ENCODE measurements at regions not wholly inside any gene's neighbourhood (a gene's known extent, or its start where the extent isn't known, plus 50 kb on each side); places are given as distances from the start of the nearest gene placed in this dataset.
"Not testable (repeated sequence)": the region's sequence is repeated elsewhere in the genome, so short reads cannot be mapped to it uniquely, and the experiment has no call there.

GRCh38 chrX:80508083-80508482, 87.8 kb downstream of the TENT5D start:
- H3K9ac ChIP-seq, H4K20me1 ChIP-seq, H3K4me2 ChIP-seq, H3K36me3 ChIP-seq, H3K4me3 ChIP-seq, H3K4me1 ChIP-seq, H3K27ac ChIP-seq: not testable (repeated sequence)
- Histone ChIP-seq H3K27me3 (peaks cover 25 to 95% (median 47%) of the 10 kb centered on the region in 11 experiments), H3K9me3 (replicated peaks in 1 of 11) (peaks cover 0 to 11% (median 0%) of the 10 kb centered on the region in 11 experiments; a peak in 5 of 22 replicates)

DNA sequence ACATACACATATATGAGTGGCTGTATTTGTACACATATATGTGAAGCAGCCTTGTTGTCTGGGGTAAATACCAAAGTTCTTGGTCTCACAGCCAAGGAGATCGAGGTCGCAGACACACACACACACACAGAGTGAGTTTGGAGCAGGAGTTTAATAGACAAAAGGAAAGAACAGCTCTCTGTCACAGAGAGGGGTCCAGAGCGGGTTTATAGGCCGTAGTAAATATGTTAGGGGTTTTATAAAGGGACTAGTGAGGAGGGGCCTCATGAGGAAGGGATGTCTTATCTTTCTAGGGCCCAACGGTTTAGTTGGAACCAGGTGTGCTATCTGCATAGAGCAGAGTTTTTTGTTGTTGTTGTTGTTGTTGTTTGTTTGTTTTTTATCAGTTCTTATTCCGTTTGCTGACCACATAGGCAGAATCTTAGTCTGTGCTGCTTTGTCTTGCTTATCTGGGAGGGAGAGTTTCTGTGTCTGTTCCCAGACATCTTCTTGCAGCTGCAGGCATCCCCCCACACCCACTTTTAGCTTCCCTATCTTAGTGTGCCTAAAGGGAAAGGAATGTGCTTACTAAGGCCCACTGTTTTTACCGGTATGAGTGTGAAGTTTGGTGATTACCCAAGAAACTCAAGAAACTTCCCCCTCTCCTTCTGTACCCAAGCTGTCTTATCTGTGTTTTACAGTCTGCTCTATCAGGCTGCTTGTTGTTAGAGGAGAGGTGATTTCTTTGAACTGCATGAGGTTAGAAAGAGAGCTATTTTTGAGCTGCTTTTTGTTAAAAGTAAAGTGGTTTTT, 91.9 kb downstream of the TENT5D start:
- Histone ChIP-seq H3K4me2 (peak overlapping the region in 2 of 11 experiments; percentile 23 to 26; a peak in 2 of 22 replicates), H4K20me1 (no peaks in the 10 kb centered on the region; a peak in 1 of 22 replicates), H3K27ac (no peak overlapping the region), H3K9me3 (replicated peaks in 1 of 11) (peaks cover 0 to 3% (median 0%) of the 10 kb centered on the region in 11 experiments; a peak in 3 of 22 replicates), H3K4me1 (peaks cover 0 to 8% (median 0%) of the 10 kb centered on the region in 10 experiments; a peak in 3 of 20 replicates), H3K4me3 (no peak overlapping the region), H3K27me3 (peaks cover 48 to 98% (median 67%) of the 10 kb centered on the region in 11 experiments), H3K36me3 (no peaks in the 10 kb centered on the region), H3K9ac (no peak overlapping the region)
- no peak for TF ChIP-seq Cebpa-rat (IDR thresholded peaks at IDR 0.05)

DNA sequence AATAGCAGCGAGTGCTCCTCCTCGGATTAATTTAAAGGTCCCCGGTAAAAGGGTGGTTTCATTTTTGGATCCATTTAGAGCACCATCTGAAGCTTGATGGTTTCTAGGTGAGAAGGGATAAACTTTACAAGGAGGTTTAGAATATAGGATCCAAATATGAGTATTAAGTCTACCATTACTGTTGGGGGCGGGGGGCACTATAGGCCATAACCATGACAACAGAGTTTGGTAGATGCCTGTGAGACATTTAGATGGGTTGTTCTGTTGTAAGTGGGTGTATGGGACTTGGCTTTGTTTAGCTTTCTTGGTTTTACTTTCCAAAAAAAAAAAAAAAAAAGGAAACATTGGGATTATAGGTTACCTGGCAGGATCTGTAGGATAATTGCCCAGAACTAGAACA, 92.7 kb downstream of the TENT5D start:
- no peaks in the 10 kb centered on the region for H3K9me3 ChIP-seq (replicated peaks in 1 of 11)
- no peak overlapping the region for H3K4me2 ChIP-seq
- H3K4me1 ChIP-seq = peaks cover 0 to 8% (median 0%) of the 10 kb centered on the region in 10 experiments; a peak in 3 of 20 replicates
- peaks cover 44 to 98% (median 71%) of the 10 kb centered on the region in 11 experiments for H3K27me3 ChIP-seq
- H3K4me3 ChIP-seq = no peak overlapping the region
- no peak for TF ChIP-seq Cebpa-rat (IDR thresholded peaks at IDR 0.05)
- H3K27ac ChIP-seq = no peak overlapping the region
- H3K36me3 ChIP-seq = no peaks in the 10 kb centered on the region
- H3K9ac ChIP-seq = no peak overlapping the region
- H4K20me1 ChIP-seq = no peaks in the 10 kb centered on the region; a peak in 1 of 22 replicates

DNA sequence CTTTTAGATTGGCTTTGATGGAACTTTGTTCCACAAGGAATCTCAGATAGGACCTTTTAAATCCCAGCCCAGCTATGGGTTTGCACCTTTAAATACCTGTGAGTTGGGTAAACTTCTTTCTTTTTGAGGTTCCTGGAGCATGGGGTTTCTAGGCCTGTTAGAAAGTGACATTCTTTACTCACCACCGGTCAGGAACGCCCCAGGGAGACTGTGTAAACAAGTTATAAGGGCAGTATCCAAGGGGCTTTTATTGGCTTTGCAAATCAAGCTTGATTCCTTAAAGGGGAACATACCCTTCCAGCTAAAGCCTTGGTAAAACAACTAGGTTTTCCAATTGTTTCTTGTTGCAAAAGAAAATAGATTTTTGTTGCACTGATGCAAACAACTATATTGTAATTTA, 93.4 kb downstream of the TENT5D start:
- no peaks in the 10 kb centered on the region; a peak in 1 of 22 replicates for H4K20me1 ChIP-seq
- H3K27ac ChIP-seq = no peak overlapping the region
- no peak overlapping the region for H3K4me2 ChIP-seq
- H3K4me1 ChIP-seq = peaks cover 0 to 8% (median 0%) of the 10 kb centered on the region in 10 experiments; a peak in 3 of 20 replicates
- no peaks in the 10 kb centered on the region for H3K36me3 ChIP-seq
- H3K27me3 ChIP-seq = peaks cover 42 to 98% (median 77%) of the 10 kb centered on the region in 11 experiments
- no peaks in the 10 kb centered on the region for H3K9me3 ChIP-seq (replicated peaks in 1 of 11)
- no peak overlapping the region for H3K9ac ChIP-seq
- TF ChIP-seq Cebpa-rat (IDR thresholded peaks at IDR 0.05) = no peak
- no peak overlapping the region for H3K4me3 ChIP-seq

DNA sequence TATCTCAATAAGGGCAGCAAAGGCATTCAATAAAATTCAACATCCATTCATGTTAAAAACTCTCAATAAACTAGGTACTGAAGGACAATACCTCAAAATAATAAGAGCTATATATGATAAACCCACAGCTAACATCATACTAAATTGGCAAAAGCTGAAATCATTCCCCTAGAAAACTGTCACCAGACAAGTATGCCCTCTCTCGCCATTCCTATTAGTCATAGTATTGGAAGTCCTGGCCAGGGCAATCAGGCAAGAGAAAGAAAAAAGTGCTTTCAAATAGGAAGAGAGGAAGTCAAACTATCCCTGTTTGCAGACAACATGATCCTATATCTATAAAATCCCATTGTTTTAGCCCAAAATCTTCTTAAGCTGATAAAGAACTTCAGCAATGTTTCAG, 116.8 kb downstream of the TENT5D start:
- no peak for TF ChIP-seq Cebpa-rat (IDR thresholded peaks at IDR 0.05)
- Histone ChIP-seq H3K4me1 (no peaks in the 10 kb centered on the region), H3K9ac (no peak overlapping the region), H3K27ac (no peak overlapping the region), H3K9me3 (replicated peaks in 1 of 11) (peaks cover 0 to 9% (median 3%) of the 10 kb centered on the region in 11 experiments; a peak in 6 of 22 replicates), H3K36me3 (no peaks in the 10 kb centered on the region), H4K20me1 (no peaks in the 10 kb centered on the region; a peak in 1 of 22 replicates), H3K4me2 (no peak overlapping the region), H3K4me3 (no peak overlapping the region), H3K27me3 (peaks cover 10 to 65% (median 47%) of the 10 kb centered on the region in 11 experiments; a peak in 18 of 22 replicates)

GRCh38 chrX:80550722-80551121, 130.5 kb downstream of the TENT5D start:
- no peaks in the 10 kb centered on the region for H3K4me1 ChIP-seq
- H3K27me3 ChIP-seq = peaks cover 33 to 97% (median 80%) of the 10 kb centered on the region in 11 experiments; a peak in 21 of 22 replicates
- TF ChIP-seq Cebpa-rat (IDR thresholded peaks at IDR 0.05) = no peak

DNA sequence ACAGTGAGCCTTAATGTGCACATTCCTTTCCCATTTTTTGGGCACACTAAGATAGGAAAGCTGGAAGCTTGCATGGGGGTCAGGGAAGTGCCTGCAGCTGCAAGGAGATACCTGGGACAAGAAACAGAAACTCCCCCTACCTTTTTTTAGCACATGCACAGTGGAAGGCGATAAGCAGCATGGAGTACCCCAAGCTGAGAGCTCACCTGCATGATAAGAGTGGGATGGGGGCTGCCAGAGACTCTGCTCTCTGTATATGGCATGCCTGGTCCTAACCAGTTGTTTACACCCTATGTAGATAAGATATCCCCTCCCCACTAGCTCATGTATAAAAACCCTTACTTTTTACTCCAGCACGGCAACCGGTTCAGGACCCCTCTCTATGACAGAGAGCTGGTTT, 135.9 kb downstream of the TENT5D start:
- Histone ChIP-seq H4K20me1 (no peaks in the 10 kb centered on the region), H3K27ac (no peak overlapping the region), H3K9me3 (replicated peaks in 1 of 11) (no peaks in the 10 kb centered on the region; a peak in 1 of 22 replicates), H3K9ac (no peak overlapping the region), H3K27me3 (peaks cover 32 to 88% (median 73%) of the 10 kb centered on the region in 11 experiments), H3K4me1 (no peaks in the 10 kb centered on the region), H3K4me2 (no peak overlapping the region), H3K36me3 (no peaks in the 10 kb centered on the region), H3K4me3 (no peak overlapping the region)
- TF ChIP-seq Cebpa-rat (IDR thresholded peaks at IDR 0.05) = no peak

More at GRCh38 chrX:80550722-80551121, 130.5 kb downstream of the TENT5D start:
- Histone ChIP-seq H4K20me1 (no peaks in the 10 kb centered on the region), H3K4me3 (no peak overlapping the region), H3K36me3 (no peaks in the 10 kb centered on the region), H3K27ac (no peak overlapping the region), H3K9ac (no peak overlapping the region), H3K9me3 (replicated peaks in 1 of 11) (no peaks in the 10 kb centered on the region; a peak in 1 of 22 replicates), H3K4me2 (no peak overlapping the region)

GRCh38 chrX:80572636-80573035, 152.4 kb downstream of the TENT5D start:
- Histone ChIP-seq H3K4me2 (no peak overlapping the region), H3K9ac (no peak overlapping the region), H3K27ac (no peak overlapping the region), H3K9me3 (replicated peaks in 1 of 11) (peaks cover 0 to 27% (median 22%) of the 10 kb centered on the region in 11 experiments; a peak in 10 of 22 replicates), H4K20me1 (no peaks in the 10 kb centered on the region), H3K4me1 (no peaks in the 10 kb centered on the region), H3K36me3 (no peaks in the 10 kb centered on the region), H3K27me3 (peaks cover 39 to 81% (median 66%) of the 10 kb centered on the region in 11 experiments), H3K4me3 (no peak overlapping the region)
- TF ChIP-seq Cebpa-rat (IDR thresholded peaks at IDR 0.05) = no peak

DNA sequence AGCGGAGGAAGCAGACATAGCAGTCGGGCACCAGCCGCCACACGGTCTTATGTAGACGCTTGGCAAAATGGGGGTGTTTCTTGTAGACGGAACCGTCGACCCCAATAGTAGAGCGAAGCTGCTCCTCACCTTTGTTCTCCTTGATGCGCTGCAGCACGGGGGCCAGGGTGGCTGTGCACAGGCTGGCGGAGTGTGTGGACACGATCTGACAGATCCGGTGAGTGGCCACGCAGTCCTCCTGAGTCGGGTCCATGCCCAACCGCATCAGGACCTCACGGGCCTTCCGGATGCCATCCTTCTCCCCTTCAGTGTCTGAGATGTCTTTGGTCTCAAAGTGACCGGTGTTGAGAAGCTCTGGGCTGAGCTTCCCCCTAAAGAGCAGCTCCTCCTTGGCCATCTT, 153.0 kb downstream of the TENT5D start:
- peaks cover 39 to 79% (median 66%) of the 10 kb centered on the region in 11 experiments for H3K27me3 ChIP-seq
- H3K9me3 ChIP-seq (replicated peaks in 1 of 11) = peaks cover 0 to 27% (median 22%) of the 10 kb centered on the region in 11 experiments; a peak in 10 of 22 replicates
- H3K4me3 ChIP-seq = no peak overlapping the region
- no peaks in the 10 kb centered on the region; a peak in 1 of 22 replicates for H4K20me1 ChIP-seq
- H3K36me3 ChIP-seq = no peaks in the 10 kb centered on the region
- TF ChIP-seq Cebpa-rat (IDR thresholded peaks at IDR 0.05) = no peak
- H3K4me1 ChIP-seq = no peaks in the 10 kb centered on the region
- H3K4me2 ChIP-seq = no peak overlapping the region
- no peak overlapping the region for H3K9ac ChIP-seq
- H3K27ac ChIP-seq = no peak overlapping the region

GRCh38 chrX:80574486-80575086, 154.3 kb downstream of the TENT5D start:
- not testable (repeated sequence) for H3K36me3 ChIP-seq, H3K4me3 ChIP-seq, H3K4me2 ChIP-seq, H3K4me1 ChIP-seq, H3K27ac ChIP-seq, H4K20me1 ChIP-seq, H3K9ac ChIP-seq
- Histone ChIP-seq H3K27me3 (peaks cover 27 to 71% (median 55%) of the 10 kb centered on the region in 11 experiments), H3K9me3 (replicated peaks in 1 of 11) (peaks cover 0 to 27% (median 22%) of the 10 kb centered on the region in 11 experiments; a peak in 10 of 22 replicates)
